ENCODE measurements at regions not wholly inside any gene's neighbourhood (a gene's known extent, or its start where the extent isn't known, plus 50 kb on each side); places are given as distances from the start of the nearest gene placed in this dataset.

GRCh38 chr2:152930501-152930900 lies 212.1 kb downstream of the ARL6IP6 start (continued):
- TF ChIP-seq CTCF (IDR thresholded peaks at IDR 0.05 in 2 of 3, conservative IDR thresholded peaks at IDR 0.05 in 1 of 3; ENCODE audit: borderline replicate concordance in 1 of 3, insufficient read depth in 1 of 3, low read depth in 2 of 3, low read length in 2 of 3) (no peak), ELF1 (IDR thresholded peaks at IDR 0.05; ENCODE audit: borderline replicate concordance, low read depth) (no peak), CEBPB (IDR thresholded peaks at IDR 0.05; ENCODE audit: low read depth) (no peak), RAD21 (IDR thresholded peaks at IDR 0.05; ENCODE audit: low read depth) (no peak)

GRCh38 chr2:152929628-152930027 lies 211.2 kb downstream of the ARL6IP6 start:
- RAD21 ChIA-PET (ENCODE audit: low non-redundant PET in 1 of 2, low total read pairs in 2 of 2, uncharacterized antibody in 2 of 2, unreplicated experiment in 2 of 2) = no interaction called here
- peaks cover 0 to 8% of the 10 kb centered on the region in 2 experiments; a peak in 1 of 4 replicates for H3K4me1 ChIP-seq (ENCODE audit: control insufficient read depth in 1 of 2, insufficient read depth in 2 of 2, low read length in 2 of 2)
- H3K4me3 ChIP-seq (replicated peaks in 1 of 2; ENCODE audit: low read depth in 1 of 2, low read length in 2 of 2) = no peak overlapping the region
- BruUV-seq (replicated peaks) = no TSS peak
- H3K9ac ChIP-seq (ENCODE audit: low read length) = no peak overlapping the region
- H3K9me3 ChIP-seq (ENCODE audit: control insufficient read depth in 1 of 2, insufficient read depth in 1 of 2, low read depth in 1 of 2, low read length in 2 of 2) = no peaks in the 10 kb centered on the region
- H3K27me3 ChIP-seq (ENCODE audit: insufficient read depth, low read length) = no peaks in the 10 kb centered on the region
- CTCF ChIA-PET = no interaction called here
- H2AFZ ChIP-seq (ENCODE audit: low read depth, low read length, poor library complexity, severe bottlenecking) = no peak overlapping the region
- H4K20me1 ChIP-seq (ENCODE audit: insufficient read depth) = no peaks in the 10 kb centered on the region
- no peaks in the 10 kb centered on the region for H3K36me3 ChIP-seq (ENCODE audit: control insufficient read depth in 1 of 2, insufficient read depth in 2 of 2, low read length in 2 of 2)
- POLR2A ChIA-PET = no interaction called here
- ATAC-seq (no peak), DNase-seq (ENCODE audit: low read depth, low spot score) (no peak)
- H3K79me2 ChIP-seq (ENCODE audit: insufficient read depth, low read length) = no peaks in the 10 kb centered on the region
- no peaks in the 10 kb centered on the region for H3K9me2 ChIP-seq (ENCODE audit: insufficient read depth)
- H3K27ac ChIP-seq (ENCODE audit: low read depth, low read length) = no peak overlapping the region
- intact Hi-C loops (cut with micrococcal nuclease) = no loop called here
- H3K4me2 ChIP-seq (ENCODE audit: low read length) = no peak overlapping the region
- no peak for TF ChIP-seq ZNF274 (IDR thresholded peaks at IDR 0.05; ENCODE audit: low read depth, low read length)
- TF ChIP-seq JUND (IDR thresholded peaks at IDR 0.05) = no peak
- no peak for TF ChIP-seq CEBPB (IDR thresholded peaks at IDR 0.05; ENCODE audit: low read depth)
- no peak for TF ChIP-seq POLR2A (IDR thresholded peaks at IDR 0.05; ENCODE audit: borderline replicate concordance, extremely low read depth, insufficient read depth, insufficient read length)
- TF ChIP-seq POLR2AphosphoS5 (IDR thresholded peaks at IDR 0.05; ENCODE audit: low read depth, low read length) = no peak
- no peak for TF ChIP-seq FOSL1 (IDR thresholded peaks at IDR 0.05; ENCODE audit: low read depth)
- TF ChIP-seq CTCF (IDR thresholded peaks at IDR 0.05 in 2 of 3, conservative IDR thresholded peaks at IDR 0.05 in 1 of 3; ENCODE audit: borderline replicate concordance in 1 of 3, insufficient read depth in 1 of 3, low read depth in 2 of 3, low read length in 2 of 3) = no peak
- no peak for TF ChIP-seq TCF7L2 (IDR thresholded peaks at IDR 0.05; ENCODE audit: borderline replicate concordance, extremely low read depth, insufficient read depth, insufficient read length)
- TF ChIP-seq EZH2 (IDR thresholded peaks at IDR 0.05) = no peak
- TF ChIP-seq ZFX (IDR thresholded peaks at IDR 0.05) = no peak
- TF ChIP-seq CBX3 (IDR thresholded peaks at IDR 0.05; ENCODE audit: low read depth) = no peak
- TF ChIP-seq ZBTB33 (IDR thresholded peaks at IDR 0.05; ENCODE audit: extremely low read depth, insufficient replicate concordance, low read length) = no peak
- no peak for TF ChIP-seq SIN3A (IDR thresholded peaks at IDR 0.05; ENCODE audit: low read depth)
- TF ChIP-seq MAX (IDR thresholded peaks at IDR 0.05) = no peak
- no peak for TF ChIP-seq SRF (IDR thresholded peaks at IDR 0.05; ENCODE audit: low read depth)
- no peak for TF ChIP-seq YY1 (IDR thresholded peaks at IDR 0.05; ENCODE audit: extremely low read depth, insufficient replicate concordance, low read depth, low read length)
- TF ChIP-seq SP1 (IDR thresholded peaks at IDR 0.05; ENCODE audit: low read depth) = no peak
- TF ChIP-seq ELF1 (IDR thresholded peaks at IDR 0.05; ENCODE audit: borderline replicate concordance, low read depth) = no peak
- TF ChIP-seq EZH2phosphoT487 (IDR thresholded peaks at IDR 0.05; ENCODE audit: borderline replicate concordance) = no peak

Data from HCT116 (cell line).